SKM-1 (cell line): ENCODE measurements at regions not wholly inside any gene's neighbourhood (a gene's known extent, or its start where the extent isn't known, plus 50 kb on each side); places are given as distances from the start of the nearest gene placed in this dataset.
"Not testable (repeated sequence)": the region's sequence is repeated elsewhere in the genome, so short reads cannot be mapped to it uniquely, and the experiment has no call there.

Source experiments
- DNase-seq: peaks from one replicate; lab custom pipeline; 2025; ENCODE audit not compliant: unreplicated experiment; lab: John Stamatoyannopoulos, UW

GRCh38 chr14:26655128-26655527 lies 57.3 kb upstream of the NOVA1 start:
- DNase-seq = no peak

- no peak for DNase-seq
Measured at GRCh38 chr14:26663506-26663905, 65.7 kb upstream of the NOVA1 start.

GRCh38 chr14:26678732-26679420 lies 81.0 kb upstream of the NOVA1 start:
- DNase-seq = not testable (repeated sequence)

GRCh38 chr14:26685401-26685800 lies 87.6 kb upstream of the NOVA1 start:
- DNase-seq = no peak

GRCh38 chr14:26687301-26687837 lies 89.5 kb upstream of the NOVA1 start:
- no peak for DNase-seq

GRCh38 chr14:26694521-26694920 lies 96.7 kb upstream of the NOVA1 start:
- DNase-seq = no peak

GRCh38 chr14:26702721-26703230 lies 104.9 kb upstream of the NOVA1 start:
- DNase-seq = no peak

- no peak for DNase-seq
Measured at GRCh38 chr14:26703686-26704366, 106.0 kb upstream of the NOVA1 start.

GRCh38 chr14:26707234-26707633 lies 109.4 kb upstream of the NOVA1 start:
- DNase-seq = no peak

GRCh38 chr14:26709019-26709418 lies 111.2 kb upstream of the NOVA1 start:
- no peak for DNase-seq

GRCh38 chr14:26719514-26719913 lies 121.7 kb upstream of the NOVA1 start:
- no peak for DNase-seq

- DNase-seq = no peak
Measured at GRCh38 chr14:26722258-26722657, 124.4 kb upstream of the NOVA1 start.

- no peak for DNase-seq
Measured at GRCh38 chr14:26729851-26730250, 132.0 kb upstream of the NOVA1 start.

- DNase-seq = no peak
Measured at GRCh38 chr14:26730929-26731618, 133.2 kb upstream of the NOVA1 start.

GRCh38 chr14:26735811-26736210 lies 138.0 kb upstream of the NOVA1 start:
- DNase-seq = no peak

- DNase-seq = no peak
Measured at GRCh38 chr14:26738571-26738970, 140.7 kb upstream of the NOVA1 start.

- no peak for DNase-seq
Measured at GRCh38 chr14:26741711-26742212, 143.9 kb upstream of the NOVA1 start.

GRCh38 chr14:26743284-26743683 lies 145.5 kb upstream of the NOVA1 start:
- DNase-seq = no peak

GRCh38 chr14:26744903-26745302 lies 147.1 kb upstream of the NOVA1 start:
- no peak for DNase-seq

- DNase-seq = no peak
Measured at GRCh38 chr14:26761532-26761931, 163.7 kb upstream of the NOVA1 start.

- no peak for DNase-seq
Measured at GRCh38 chr14:26765301-26765700, 167.5 kb upstream of the NOVA1 start.
